B cell (primary cell): ENCODE measurements at regions not wholly inside any gene's neighbourhood (a gene's known extent, or its start where the extent isn't known, plus 50 kb on each side); places are given as distances from the start of the nearest gene placed in this dataset.

ENCODE experiments used
- CTCF ChIP-seq: fragments of 200-600 bp; IDR thresholded peaks from one replicate; pipeline ENCODE4 v1.8.0; 2022; ENCODE audit warnings: antibody characterized with exemption, mild to moderate bottlenecking
- EZH2 ChIP-seq: IDR thresholded peaks from 2 replicates; pipeline ENCODE4 v1.6.1; 2012; ENCODE audit warnings: borderline replicate concordance, low read depth, mild to moderate bottlenecking, moderate library complexity, low read length; ENCODE audit not compliant: insufficient read depth, poor library complexity, severe bottlenecking

GRCh38 chr3:59609657-59610348 is 560.0 kb upstream of the CFAP20DC start:
- TF ChIP-seq CTCF (no peak), EZH2 (no peak)
